ENCODE measurements at regions not wholly inside any gene's neighbourhood (a gene's known extent, or its start where the extent isn't known, plus 50 kb on each side); places are given as distances from the start of the nearest gene placed in this dataset.

DNA sequence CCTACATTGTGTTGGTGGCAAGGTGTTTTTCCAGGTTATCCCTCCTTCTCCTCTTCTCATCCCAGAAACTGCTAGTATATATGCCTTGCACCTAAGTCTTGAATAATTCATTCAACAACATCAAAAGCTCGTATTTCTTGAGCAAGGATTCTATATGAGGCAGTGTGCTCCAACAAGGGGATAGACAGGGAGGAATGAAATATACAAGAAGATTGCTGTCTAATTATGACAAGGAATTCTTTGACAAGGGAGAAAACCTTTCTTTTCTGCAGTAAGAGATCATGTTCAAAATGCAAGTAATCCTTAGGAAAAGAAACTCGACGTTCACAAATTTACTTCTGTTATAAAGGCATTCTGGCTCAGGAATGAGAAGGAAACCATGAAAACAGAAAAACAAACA is 788.6 kb downstream of the TDRD15 start:
- DNase-seq = no peak
- no peak overlapping the region for H3K27ac ChIP-seq (ENCODE audit: low read length)
- H3K4me3 ChIP-seq (ENCODE audit: low read length) = no peak overlapping the region
- no peaks in the 10 kb centered on the region for H3K27me3 ChIP-seq (ENCODE audit: control insufficient read depth, insufficient read depth, low read length)
- H3K9me3 ChIP-seq (ENCODE audit: control insufficient read depth, low read depth, low read length) = no peaks in the 10 kb centered on the region
- H3K4me1 ChIP-seq (ENCODE audit: control insufficient read depth, insufficient read depth, low read length) = no peaks in the 10 kb centered on the region
- H3K36me3 ChIP-seq (ENCODE audit: control insufficient read depth, insufficient read depth, low read length) = no peaks in the 10 kb centered on the region
- WGBS (ENCODE audit: insufficient coverage, low lambda C conversion rate) = 82% methylated on average over 3 of the region's 3 CpGs

DNA sequence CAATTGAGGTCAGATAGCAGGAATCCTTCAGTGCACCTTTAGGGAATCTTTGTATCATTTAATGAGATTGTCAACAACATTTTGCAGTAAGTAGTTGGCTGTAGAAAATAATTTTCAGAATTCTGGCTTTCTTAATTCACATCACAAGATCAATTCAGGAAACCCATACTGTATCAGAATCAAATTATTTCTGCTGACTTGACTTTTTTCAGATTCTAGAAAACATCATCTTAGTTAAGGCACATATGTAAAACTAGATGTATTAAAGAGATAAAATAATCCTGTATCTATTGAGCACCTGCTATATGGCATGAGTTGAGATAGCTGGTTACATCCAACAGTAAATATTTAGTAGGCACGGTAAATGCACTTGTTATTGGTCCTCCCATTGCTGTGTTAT is 791.4 kb downstream of the TDRD15 start:
- no CpG with 5 or more reads among the region's 1 CpG for WGBS (ENCODE audit: insufficient coverage, low lambda C conversion rate)
- Histone ChIP-seq H3K36me3 (ENCODE audit: control insufficient read depth, insufficient read depth, low read length) (no peaks in the 10 kb centered on the region), H3K27me3 (ENCODE audit: control insufficient read depth, insufficient read depth, low read length) (no peaks in the 10 kb centered on the region)

DNA sequence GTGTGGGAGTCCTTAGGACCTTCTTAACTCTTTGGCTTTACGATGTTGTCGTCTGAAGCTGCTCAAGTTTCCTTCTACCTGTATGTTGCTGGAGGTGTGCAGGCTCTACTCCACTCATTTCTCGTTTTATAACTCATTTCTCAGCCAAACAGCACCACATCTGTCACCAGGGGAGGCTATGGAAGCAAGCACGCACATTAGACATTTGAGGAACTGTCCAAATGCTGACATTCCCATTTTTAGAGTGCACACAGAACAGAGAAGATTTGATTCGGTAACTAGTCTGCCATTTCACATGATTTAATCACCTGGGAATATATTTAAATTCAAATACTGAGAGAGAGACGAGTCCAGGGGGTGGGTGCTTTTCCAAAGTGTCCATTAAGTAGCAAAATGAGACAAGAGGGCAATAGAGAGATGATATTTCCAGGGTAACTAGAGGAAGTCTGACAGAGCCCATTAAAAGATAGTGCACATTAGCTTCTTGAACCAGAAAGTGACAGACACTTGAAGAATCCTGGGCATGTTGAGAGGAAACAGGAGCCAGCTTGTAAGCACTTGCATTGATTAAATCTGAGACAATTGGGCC is 793.3 kb downstream of the TDRD15 start:
- no peak for DNase-seq
- no peak overlapping the region for H3K27ac ChIP-seq (ENCODE audit: low read length)

More for the DNA sequence above, 791.4 kb downstream of the TDRD15 start:
- Histone ChIP-seq H3K27ac (ENCODE audit: low read length) (no peak overlapping the region), H3K9me3 (ENCODE audit: control insufficient read depth, low read depth, low read length) (no peaks in the 10 kb centered on the region), H3K4me3 (ENCODE audit: low read length) (no peak overlapping the region), H3K4me1 (ENCODE audit: control insufficient read depth, insufficient read depth, low read length) (no peaks in the 10 kb centered on the region)
- no peak for DNase-seq

DNA sequence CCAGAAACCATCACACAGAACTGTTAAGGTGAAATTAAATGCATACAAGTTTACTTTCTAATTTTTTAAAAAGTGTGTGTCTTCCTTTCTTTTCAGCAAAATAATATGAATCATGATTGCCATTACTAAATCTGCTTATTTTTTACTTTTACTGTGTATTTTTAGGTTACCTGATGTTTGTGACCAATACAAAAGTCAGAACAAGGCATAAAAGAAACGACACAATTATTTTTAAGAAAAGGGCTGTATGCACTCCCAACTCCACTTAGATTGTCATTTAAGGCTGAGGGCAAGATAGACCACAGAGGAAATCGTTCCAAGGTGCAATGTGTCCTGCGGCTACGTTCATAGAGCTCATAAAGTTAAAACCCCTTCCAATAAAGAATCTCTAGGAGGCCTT is 797.0 kb downstream of the TDRD15 start:
- WGBS (ENCODE audit: insufficient coverage, low lambda C conversion rate) = 90% methylated on average over 2 of the region's 4 CpGs
- no peak overlapping the region for H3K4me3 ChIP-seq (ENCODE audit: low read length)
- no peak overlapping the region for H3K27ac ChIP-seq (ENCODE audit: low read length)
- no peak for DNase-seq
- H3K27me3 ChIP-seq (ENCODE audit: control insufficient read depth, insufficient read depth, low read length) = no peaks in the 10 kb centered on the region
- no peaks in the 10 kb centered on the region for H3K36me3 ChIP-seq (ENCODE audit: control insufficient read depth, insufficient read depth, low read length)
- H3K9me3 ChIP-seq (ENCODE audit: control insufficient read depth, low read depth, low read length) = no peaks in the 10 kb centered on the region
- no peaks in the 10 kb centered on the region for H3K4me1 ChIP-seq (ENCODE audit: control insufficient read depth, insufficient read depth, low read length)

More for the DNA sequence above, 793.3 kb downstream of the TDRD15 start:
- WGBS (ENCODE audit: insufficient coverage, low lambda C conversion rate) = no CpG with 5 or more reads among the region's 6 CpGs
- H3K36me3 ChIP-seq (ENCODE audit: control insufficient read depth, insufficient read depth, low read length) = no peaks in the 10 kb centered on the region
- no peak overlapping the region for H3K4me3 ChIP-seq (ENCODE audit: low read length)
- no peaks in the 10 kb centered on the region for H3K4me1 ChIP-seq (ENCODE audit: control insufficient read depth, insufficient read depth, low read length)
- no peaks in the 10 kb centered on the region for H3K9me3 ChIP-seq (ENCODE audit: control insufficient read depth, low read depth, low read length)
- no peaks in the 10 kb centered on the region for H3K27me3 ChIP-seq (ENCODE audit: control insufficient read depth, insufficient read depth, low read length)

DNA sequence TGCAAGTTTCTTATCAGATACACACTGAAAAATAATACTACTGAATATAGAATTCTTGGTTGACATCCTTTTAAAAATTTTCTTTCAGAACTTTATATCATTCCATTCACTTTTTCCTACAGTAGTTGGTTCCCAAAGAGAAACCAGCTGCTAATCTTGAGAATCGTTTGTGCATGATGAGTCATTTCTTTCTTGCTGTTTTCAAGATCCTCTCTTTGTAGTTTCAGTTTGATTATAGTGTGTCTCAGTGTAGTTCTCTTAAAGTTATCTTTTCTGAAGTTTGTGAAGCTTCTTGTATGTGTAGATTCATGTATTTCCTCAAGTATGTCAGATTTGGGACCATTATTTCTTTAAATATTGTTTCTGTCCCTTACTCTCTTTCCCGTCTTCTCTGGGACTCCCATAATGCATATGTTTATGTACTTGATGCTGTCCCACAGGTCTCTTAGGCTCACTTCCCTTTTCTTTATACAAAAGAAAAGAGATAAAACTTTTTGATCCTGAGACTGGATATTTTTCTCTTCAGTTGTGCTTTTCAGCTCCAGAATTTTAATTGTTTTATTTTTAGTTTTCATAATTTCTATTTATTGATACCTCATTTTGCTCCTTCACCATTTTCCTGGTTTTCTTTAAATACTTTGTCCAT is 801.0 kb downstream of the TDRD15 start:
- no peaks in the 10 kb centered on the region for H3K36me3 ChIP-seq (ENCODE audit: control insufficient read depth, insufficient read depth, low read length)
- H3K27ac ChIP-seq (ENCODE audit: low read length) = no peak overlapping the region
- H3K9me3 ChIP-seq (ENCODE audit: control insufficient read depth, low read depth, low read length) = no peaks in the 10 kb centered on the region
- H3K4me1 ChIP-seq (ENCODE audit: control insufficient read depth, insufficient read depth, low read length) = no peaks in the 10 kb centered on the region
- no peak overlapping the region for H3K4me3 ChIP-seq (ENCODE audit: low read length)
- H3K27me3 ChIP-seq (ENCODE audit: control insufficient read depth, insufficient read depth, low read length) = no peaks in the 10 kb centered on the region
- DNase-seq = no peak
- WGBS (ENCODE audit: insufficient coverage, low lambda C conversion rate) = 80% methylated on average over 1 of the region's 2 CpGs

DNA sequence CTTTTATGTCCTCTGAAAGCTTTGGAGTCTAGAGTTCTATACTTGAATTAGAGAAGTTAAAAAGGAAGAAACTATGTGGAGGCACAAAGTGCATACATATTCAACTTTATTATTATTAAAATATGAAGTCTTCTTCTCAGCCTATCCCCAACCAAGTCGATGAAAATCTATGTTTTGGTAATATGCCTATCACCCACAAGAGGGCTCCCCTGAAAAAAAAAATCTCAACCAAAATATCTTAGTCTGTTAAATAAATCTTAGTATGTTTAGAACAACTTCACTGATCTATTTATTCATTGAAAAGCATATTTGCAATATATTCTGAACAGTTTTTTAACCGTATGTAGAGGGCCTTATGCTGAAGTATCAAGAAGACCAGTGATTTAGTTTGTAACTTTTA is 804.5 kb downstream of the TDRD15 start:
- Histone ChIP-seq H3K4me1 (ENCODE audit: control insufficient read depth, insufficient read depth, low read length) (no peaks in the 10 kb centered on the region), H3K4me3 (ENCODE audit: low read length) (no peak overlapping the region), H3K27me3 (ENCODE audit: control insufficient read depth, insufficient read depth, low read length) (no peaks in the 10 kb centered on the region), H3K9me3 (ENCODE audit: control insufficient read depth, low read depth, low read length) (no peaks in the 10 kb centered on the region), H3K36me3 (ENCODE audit: control insufficient read depth, insufficient read depth, low read length) (no peaks in the 10 kb centered on the region), H3K27ac (ENCODE audit: low read length) (no peak overlapping the region)
- WGBS (ENCODE audit: insufficient coverage, low lambda C conversion rate) = no CpG with 5 or more reads among the region's 2 CpGs
- no peak for DNase-seq

DNA sequence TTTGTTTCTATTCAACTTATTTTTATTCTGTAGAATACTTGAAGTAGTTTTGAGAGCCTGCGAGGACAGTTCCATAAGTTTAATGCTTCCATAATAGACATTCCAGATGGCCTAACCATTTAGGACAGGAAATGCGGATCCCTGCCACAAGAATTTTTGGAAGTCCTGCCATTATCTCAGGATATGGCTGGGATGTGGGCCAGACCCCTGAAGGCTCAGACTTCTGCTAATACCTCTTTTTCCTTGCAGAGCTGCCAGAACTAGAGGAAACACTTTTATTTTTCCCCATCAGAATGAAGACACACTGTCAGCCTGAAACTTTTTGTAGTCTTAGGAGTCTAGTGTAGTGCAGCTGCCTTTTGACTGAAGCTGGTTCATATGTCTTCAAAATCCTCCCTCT is 806.5 kb downstream of the TDRD15 start:
- no peaks in the 10 kb centered on the region for H3K36me3 ChIP-seq (ENCODE audit: control insufficient read depth, insufficient read depth, low read length)
- H3K9me3 ChIP-seq (ENCODE audit: control insufficient read depth, low read depth, low read length) = no peaks in the 10 kb centered on the region
- no peaks in the 10 kb centered on the region for H3K27me3 ChIP-seq (ENCODE audit: control insufficient read depth, insufficient read depth, low read length)
- no peaks in the 10 kb centered on the region for H3K4me1 ChIP-seq (ENCODE audit: control insufficient read depth, insufficient read depth, low read length)
- DNase-seq = no peak
- no peak overlapping the region for H3K4me3 ChIP-seq (ENCODE audit: low read length)
- no peak overlapping the region for H3K27ac ChIP-seq (ENCODE audit: low read length)
- 100% methylated on average over 1 of the region's 2 CpGs for WGBS (ENCODE audit: insufficient coverage, low lambda C conversion rate)

DNA sequence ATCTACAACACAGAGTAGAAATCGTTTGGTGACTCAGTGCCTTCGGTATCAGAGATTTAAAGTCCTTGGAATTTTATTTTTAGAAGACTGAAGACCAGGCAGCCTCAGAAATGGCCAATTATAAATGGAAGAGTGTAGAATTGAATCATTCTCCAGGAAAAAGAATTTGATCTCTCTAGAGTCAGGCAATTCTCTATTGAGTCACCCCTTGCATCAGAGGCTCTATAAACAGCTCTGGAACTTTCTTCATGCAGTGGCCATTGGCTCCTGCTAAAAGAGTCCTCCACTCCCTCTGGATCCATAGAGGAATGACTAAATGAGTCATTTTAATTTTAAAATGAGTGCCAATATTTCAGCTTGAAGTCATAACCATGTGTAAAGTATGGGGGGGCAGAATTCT is 816.2 kb downstream of the TDRD15 start:
- H3K36me3 ChIP-seq (ENCODE audit: control insufficient read depth, insufficient read depth, low read length) = no peaks in the 10 kb centered on the region
- 100% methylated on average over 1 of the region's 2 CpGs for WGBS (ENCODE audit: insufficient coverage, low lambda C conversion rate)
- no peak overlapping the region for H3K27ac ChIP-seq (ENCODE audit: low read length)

DNA sequence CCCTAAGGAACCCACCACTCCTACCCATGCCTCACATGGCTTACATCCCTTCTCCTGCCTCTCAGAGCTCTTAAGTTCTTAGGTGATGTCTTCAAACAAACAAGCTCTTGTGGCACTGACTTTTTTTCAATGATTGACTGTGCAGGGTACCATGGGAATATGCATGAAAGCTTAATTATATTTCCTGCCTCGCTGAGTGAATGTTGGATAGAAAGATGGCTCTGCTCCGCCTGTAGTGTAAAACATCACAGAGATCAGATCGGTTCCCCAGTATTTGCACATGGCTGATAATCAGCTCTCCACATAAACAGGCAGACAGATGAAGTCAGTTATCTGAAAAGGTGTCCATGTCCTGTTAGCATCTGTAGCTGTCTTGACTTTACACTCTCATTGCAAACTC is 820.8 kb downstream of the TDRD15 start:
- no peak for DNase-seq
- no peaks in the 10 kb centered on the region for H3K9me3 ChIP-seq (ENCODE audit: control insufficient read depth, low read depth, low read length)
- no peaks in the 10 kb centered on the region for H3K36me3 ChIP-seq (ENCODE audit: control insufficient read depth, insufficient read depth, low read length)
- no peak overlapping the region for H3K4me3 ChIP-seq (ENCODE audit: low read length)
- WGBS (ENCODE audit: insufficient coverage, low lambda C conversion rate) = no CpG with 5 or more reads among the region's 3 CpGs
- H3K27ac ChIP-seq (ENCODE audit: low read length) = no peak overlapping the region
- H3K27me3 ChIP-seq (ENCODE audit: control insufficient read depth, insufficient read depth, low read length) = no peaks in the 10 kb centered on the region
- H3K4me1 ChIP-seq (ENCODE audit: control insufficient read depth, insufficient read depth, low read length) = no peaks in the 10 kb centered on the region

More for the DNA sequence above, 816.2 kb downstream of the TDRD15 start:
- DNase-seq = no peak
- Histone ChIP-seq H3K27me3 (ENCODE audit: control insufficient read depth, insufficient read depth, low read length) (no peaks in the 10 kb centered on the region), H3K9me3 (ENCODE audit: control insufficient read depth, low read depth, low read length) (no peaks in the 10 kb centered on the region), H3K4me1 (ENCODE audit: control insufficient read depth, insufficient read depth, low read length) (no peaks in the 10 kb centered on the region), H3K4me3 (ENCODE audit: low read length) (no peak overlapping the region)

DNA sequence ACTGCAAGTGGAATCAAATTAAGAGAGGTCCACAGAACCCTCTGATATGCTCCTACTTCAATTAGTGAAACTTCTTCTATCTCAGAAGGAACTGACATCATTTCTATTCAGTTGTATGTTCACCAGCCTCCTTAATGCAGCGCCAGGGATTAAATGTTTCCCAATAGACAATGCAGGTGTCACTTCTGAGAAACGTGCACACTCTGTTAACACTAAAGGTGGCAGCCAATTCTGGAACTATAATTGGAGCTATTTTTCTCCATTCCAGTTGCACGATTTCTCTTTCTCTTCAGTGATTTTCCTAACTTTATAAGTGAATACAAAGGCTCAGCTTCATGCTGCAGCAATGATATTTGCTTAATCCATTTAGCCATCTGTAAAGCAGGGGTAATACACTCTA is 821.9 kb downstream of the TDRD15 start:
- H3K27ac ChIP-seq (ENCODE audit: low read length) = no peak overlapping the region
- no peak overlapping the region for H3K4me3 ChIP-seq (ENCODE audit: low read length)

DNA sequence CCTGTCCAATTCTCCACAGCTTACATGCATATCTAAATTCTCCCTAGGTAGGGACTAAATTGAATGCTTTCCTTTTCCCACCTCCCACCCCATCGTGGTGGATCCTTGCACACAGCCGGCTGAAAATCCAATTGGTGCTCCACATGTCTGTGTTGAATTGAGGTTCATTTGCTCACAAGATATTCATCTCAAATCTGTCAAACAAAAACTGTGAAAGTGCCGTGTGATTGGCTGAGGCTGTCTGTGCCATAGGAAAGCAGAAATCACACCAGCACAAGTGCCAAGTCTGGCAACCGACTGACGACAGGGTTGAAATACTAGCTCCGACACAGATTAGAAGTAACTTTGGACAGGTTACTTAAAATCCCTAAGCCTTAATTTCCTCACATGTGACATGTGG is 823.3 kb downstream of the TDRD15 start:
- WGBS (ENCODE audit: insufficient coverage, low lambda C conversion rate) = no CpG with 5 or more reads among the region's 6 CpGs
- H3K9me3 ChIP-seq (ENCODE audit: control insufficient read depth, low read depth, low read length) = no peaks in the 10 kb centered on the region
- H3K27me3 ChIP-seq (ENCODE audit: control insufficient read depth, insufficient read depth, low read length) = no peaks in the 10 kb centered on the region
- H3K27ac ChIP-seq (ENCODE audit: low read length) = no peak overlapping the region
- H3K4me3 ChIP-seq (ENCODE audit: low read length) = no peak overlapping the region
- H3K36me3 ChIP-seq (ENCODE audit: control insufficient read depth, insufficient read depth, low read length) = no peaks in the 10 kb centered on the region
- DNase-seq = no peak
- no peaks in the 10 kb centered on the region for H3K4me1 ChIP-seq (ENCODE audit: control insufficient read depth, insufficient read depth, low read length)

More for the DNA sequence above, 821.9 kb downstream of the TDRD15 start:
- H3K27me3 ChIP-seq (ENCODE audit: control insufficient read depth, insufficient read depth, low read length) = no peaks in the 10 kb centered on the region
- H3K36me3 ChIP-seq (ENCODE audit: control insufficient read depth, insufficient read depth, low read length) = no peaks in the 10 kb centered on the region
- 87% methylated on average over 3 of the region's 3 CpGs for WGBS (ENCODE audit: insufficient coverage, low lambda C conversion rate)
- no peaks in the 10 kb centered on the region for H3K4me1 ChIP-seq (ENCODE audit: control insufficient read depth, insufficient read depth, low read length)
- H3K9me3 ChIP-seq (ENCODE audit: control insufficient read depth, low read depth, low read length) = no peaks in the 10 kb centered on the region
- DNase-seq = no peak
